GM19452 (cell line): ENCODE measurements at regions not wholly inside any gene's neighbourhood (a gene's known extent, or its start where the extent isn't known, plus 50 kb on each side); places are given as distances from the start of the nearest gene placed in this dataset.
"Not testable (repeated sequence)": the region's sequence is repeated elsewhere in the genome, so short reads cannot be mapped to it uniquely, and the experiment has no call there.

Experiments
- ATAC-seq: cut with Tn5 transposase; IDR thresholded peaks from one replicate; pipeline ENCODE4 v1.9.1; 2021; ENCODE audit not compliant: unreplicated experiment

GRCh38 chr3:124306665-124307064 is 314.7 kb upstream of the ROPN1 start:
- ATAC-seq, result no peak

DNA sequence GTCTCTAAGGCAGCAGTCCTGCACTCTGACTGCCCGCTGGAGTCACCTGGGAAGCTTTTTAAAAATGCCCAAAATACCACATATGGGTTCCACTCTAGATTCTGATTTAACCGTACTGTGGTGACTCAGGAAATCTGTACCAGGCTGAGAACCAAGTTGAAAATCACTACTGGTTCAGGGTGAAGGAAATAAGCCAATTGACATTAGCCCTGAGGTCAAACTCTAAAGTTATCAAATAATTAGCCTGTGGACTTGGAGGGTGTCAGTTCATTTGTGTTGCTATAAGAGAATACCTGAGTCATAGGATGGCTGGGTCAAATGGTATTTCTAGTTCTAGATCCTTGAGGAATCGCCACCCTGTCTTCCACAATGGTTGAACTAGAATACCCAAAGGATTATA is 321.7 kb upstream of the ROPN1 start:
- ATAC-seq, result no peak

DNA sequence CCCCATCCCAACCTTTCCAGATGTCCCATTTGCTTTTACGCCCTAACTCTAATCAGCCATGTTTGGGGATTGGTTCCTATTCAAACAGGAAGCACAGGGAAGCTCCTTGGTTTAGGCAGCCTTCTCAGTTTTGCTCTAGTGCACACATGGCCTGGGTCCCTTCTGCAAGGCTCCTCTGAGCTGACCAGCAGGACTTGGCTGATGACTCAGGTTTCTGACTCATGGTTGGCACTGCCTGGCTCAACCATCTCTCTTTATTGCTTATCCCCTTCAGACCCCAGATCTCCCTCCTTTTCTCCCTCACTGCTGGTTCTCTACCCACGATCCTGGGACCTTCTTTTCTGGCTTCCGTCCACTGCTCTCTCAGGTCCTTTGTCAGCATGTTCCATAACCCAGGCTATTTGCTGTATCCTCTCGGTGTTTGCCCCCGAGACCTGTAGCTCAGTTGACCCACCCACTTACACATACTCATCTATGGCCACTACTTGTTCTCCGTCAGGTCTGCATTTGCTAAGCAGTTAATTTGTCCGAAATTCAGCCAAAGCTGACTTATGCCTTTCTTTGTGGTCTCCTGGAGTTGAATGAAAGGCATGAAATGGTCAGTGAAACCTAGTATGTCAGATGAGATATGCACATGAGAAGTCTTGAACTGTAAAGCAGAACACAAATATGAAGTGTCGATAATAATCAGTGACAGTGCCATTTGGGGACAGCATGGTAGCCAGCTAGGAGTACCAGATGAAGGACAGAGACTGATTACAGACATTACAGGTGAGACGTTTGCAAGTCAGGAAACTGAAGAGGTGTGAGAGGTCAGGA is 323.5 kb upstream of the ROPN1 start:
- ATAC-seq, result no peak

DNA sequence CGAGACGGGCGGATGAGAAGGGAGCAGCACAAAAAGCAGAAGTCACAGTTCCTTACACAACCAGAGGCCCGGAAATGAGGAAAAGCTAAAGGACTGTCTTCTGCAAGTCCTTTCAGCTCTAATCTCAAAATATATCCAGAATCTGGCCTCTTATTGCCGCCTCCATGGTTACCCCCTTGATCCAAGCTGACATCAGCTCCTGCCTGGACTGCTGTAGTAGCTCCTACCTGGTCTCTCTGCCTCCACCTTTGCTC is 324.0 kb upstream of the ROPN1 start:
- no peak for ATAC-seq

- ATAC-seq, result no peak
Measured at GRCh38 chr3:124318014-124318413, 326.1 kb upstream of the ROPN1 start.

DNA sequence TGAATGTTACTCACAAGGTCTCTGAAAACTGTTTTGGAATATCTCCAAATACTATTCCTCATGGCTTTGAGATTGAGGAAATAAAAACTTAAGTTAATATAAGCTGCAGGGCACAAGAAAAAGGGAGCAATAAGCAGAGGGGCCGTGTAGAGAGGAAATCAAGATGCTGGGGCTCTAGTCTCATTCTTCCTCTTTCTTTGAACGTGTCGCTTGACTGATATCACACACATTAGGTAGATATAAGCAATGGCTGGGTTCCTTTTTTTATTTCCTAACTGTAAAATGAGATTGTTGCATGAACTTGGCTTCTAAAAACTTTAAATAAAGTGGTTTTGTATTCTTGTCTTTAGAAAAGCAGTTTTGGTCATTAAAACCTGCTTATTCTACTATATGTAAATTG is 326.7 kb upstream of the ROPN1 start:
- ATAC-seq, result no peak

DNA sequence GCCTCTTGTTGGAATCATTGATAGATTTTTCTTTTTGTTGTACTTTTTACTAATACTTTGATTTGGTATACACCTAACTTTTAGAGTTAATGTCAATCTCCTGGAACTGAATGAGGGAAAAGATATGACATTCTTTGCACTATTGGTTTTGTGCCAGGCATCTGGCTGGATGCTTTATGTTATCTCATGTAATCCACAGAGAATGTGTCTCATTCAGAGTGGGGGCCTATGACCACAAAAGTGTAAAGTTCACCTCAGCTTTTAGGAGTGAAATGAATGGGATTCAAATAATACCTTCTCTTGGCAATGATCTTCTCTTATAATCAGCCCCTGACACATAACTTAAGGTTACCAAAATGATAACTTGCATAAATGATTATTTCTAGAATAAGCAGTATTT is 329.1 kb upstream of the ROPN1 start:
- no peak for ATAC-seq

DNA sequence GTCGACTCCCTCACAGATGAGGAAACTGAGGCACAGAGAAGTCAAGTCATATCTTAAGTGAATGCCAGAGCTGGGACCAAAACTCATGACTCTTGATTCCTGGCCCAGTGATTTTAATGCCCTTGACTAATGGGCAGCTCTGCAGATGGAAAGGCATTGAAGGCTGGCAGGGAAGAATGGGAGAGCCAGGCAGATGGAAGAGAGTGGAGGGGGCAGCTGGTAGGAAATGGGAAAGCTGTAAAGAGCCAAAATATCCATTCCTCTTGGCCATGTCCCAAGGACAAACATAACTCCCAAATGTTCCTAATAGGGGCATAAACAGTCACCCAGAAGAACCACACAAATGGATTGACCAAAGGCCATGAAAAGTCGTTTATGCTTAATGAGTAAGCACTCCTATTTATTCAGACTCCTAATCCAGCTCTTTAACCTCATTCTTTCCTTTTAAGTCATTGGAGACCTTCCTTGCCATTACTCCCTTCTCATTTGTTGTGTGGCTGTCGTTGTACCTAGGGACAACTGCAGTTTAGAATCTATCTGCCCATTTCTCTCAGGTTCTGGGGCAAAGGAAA is 330.5 kb upstream of the ROPN1 start:
- no peak for ATAC-seq

DNA sequence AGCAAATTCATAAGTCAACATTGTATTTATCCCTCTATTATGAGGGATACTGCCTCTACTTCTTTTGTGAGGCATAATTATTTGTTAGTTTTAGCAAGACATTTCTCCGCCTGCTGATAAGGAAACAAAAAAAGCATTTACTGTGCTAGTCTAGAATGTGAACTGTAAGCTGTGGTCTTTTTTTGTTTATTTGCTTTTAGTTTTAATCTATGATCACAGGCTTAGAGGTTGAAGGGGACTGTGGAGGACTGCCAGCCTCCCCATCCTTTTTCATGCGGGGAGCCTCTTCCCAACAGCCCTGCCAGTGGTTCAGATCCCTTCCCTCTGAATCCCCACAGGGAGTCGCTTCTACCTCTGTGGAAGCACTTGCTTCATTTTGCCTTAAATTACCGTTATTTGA is 331.0 kb upstream of the ROPN1 start:
- no peak for ATAC-seq

DNA sequence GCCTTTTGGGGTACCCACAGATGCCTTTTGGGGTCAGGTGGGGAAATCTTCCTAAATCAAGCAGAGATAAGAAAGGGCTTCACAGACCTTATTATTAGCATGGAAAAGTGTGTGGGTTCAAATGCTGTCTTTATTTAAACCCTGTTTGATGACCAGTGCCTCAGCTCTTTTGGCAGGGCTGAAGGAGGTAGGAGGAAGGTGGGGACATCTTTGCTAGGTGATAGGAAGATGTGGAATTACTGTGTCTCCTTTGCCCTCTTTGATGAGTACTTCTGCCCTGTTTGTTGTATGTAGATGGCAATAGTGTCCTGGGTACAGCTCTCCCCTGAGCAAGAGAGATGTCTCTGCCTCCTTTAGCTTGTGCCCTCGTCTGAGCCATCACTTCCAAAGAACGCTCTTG is 333.3 kb upstream of the ROPN1 start:
- no peak for ATAC-seq

- ATAC-seq, result no peak
Measured at GRCh38 chr3:124329723-124330122, 337.8 kb upstream of the ROPN1 start.

DNA sequence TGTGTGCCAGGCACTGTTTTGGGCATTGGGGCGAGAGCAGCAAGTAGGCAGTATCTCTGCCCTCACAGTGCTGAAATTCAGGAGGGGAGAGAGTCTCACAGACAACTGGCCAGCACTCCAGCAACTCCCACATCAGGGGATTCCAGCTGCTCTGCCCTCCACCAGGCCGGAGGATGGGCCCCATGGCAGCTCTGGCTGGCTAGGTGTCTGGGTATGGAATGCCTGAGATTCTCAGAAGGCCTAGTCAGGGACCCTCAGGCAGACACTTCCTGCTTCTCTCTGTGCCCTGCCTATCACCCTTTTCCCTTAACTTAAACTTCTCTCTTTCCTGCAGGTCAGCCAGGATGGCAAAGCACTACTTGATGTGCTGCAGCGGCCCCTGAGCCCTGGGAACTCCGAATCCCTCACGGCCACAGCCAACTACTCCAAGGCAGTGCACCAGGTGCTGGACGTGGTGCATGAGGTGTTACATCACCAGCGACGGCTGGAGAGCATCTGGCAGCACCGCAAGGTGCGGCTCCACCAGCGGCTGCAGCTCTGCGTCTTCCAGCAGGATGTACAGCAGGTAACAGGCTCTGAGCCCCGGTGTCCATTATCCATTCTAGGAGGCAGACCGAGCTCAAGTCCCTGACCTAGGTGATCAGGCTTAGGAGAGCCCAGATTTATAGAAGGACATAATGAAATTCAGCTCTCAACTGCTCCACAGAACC is 342.2 kb upstream of the ROPN1 start:
- ATAC-seq, result no peak

DNA sequence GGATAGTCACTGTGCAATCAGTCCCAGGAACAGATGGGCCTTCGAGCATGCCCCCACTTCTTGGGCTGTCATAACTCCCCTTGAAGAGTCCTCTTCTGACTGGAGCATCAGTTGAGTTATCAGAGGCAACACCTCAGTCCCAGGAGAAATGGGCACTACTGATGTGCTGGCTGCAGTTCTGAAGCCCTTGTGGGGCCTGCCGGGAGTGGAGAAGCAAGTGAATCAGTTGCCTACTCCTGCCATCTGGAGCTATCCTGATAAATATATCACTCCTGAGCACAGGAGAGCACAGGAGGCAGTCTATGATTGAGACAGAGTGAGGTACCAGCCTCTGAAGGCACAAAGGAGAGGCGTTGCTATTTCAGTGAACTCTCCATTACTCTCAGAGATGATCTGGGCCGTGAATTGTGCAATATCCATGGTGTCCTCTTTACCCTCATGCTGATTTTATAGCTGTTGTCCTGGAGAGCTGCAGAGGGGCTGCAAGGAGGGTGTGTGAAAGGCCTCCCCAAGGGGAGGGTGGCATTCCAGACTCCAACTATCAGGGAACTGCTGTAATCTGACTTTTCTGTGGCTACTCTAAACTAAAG is 344.2 kb upstream of the ROPN1 start:
- no peak for ATAC-seq

GRCh38 chr3:124345845-124346244 is 353.9 kb upstream of the ROPN1 start:
- no peak for ATAC-seq

DNA sequence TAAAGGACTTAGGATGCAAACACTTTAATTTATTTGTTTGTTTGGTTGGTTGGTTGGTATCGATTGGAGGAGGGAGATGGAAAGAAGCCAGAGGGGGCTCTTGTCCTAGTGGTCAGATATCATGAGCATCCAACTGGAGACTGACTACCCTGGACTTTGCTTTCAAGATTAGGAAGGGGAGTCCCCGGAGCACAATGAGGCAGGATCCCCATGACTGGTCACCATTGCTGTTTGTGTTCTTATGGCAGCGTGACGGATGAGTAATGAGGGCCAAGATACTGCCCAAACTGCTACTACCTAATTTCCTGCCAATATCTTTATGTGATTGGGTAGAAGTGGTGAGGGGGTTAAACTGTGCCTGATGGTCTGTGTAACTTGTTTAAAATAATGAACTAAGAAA is 354.6 kb upstream of the ROPN1 start:
- no peak for ATAC-seq

DNA sequence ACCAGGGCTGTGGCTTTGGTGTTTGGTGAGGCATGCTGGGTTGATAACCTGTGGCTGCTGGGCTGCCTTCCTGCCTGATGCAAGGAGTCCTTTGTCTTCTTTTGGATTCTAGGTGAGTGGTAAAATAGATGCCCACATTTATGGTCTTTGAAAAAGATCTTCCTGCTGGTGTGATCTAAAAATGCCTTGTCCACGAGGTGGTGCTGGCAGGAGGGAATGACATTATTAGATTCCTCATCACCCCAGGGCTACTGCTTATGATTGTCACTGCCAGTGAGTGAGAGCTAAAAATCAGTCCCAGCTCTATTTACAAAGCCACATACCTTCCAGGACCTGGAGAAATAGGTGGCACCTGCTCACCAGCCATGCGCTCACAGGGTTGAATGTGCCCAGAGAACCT is 355.5 kb upstream of the ROPN1 start:
- ATAC-seq, result no peak

DNA sequence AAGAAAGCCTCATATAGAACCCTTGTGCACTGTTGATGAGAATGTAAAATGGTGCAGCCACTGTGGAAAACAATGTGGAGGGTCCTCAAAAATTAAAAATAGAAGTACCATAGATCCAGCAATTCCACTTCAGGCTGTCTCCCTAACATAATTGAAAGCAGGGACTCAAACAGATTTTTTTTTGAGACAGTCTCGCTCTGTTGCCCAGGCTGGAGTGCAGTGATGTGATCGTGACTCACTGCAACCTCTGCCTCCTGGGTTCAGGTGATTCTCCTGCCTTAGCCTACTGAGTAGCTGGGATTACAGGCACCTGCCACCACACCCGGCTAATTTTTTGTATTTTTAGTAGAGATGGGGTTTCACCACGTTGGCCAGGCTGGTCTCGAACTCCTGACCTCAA is 356.6 kb upstream of the ROPN1 start:
- not testable (repeated sequence) for ATAC-seq

- ATAC-seq, result no peak
Measured at GRCh38 chr3:124351430-124352148, 359.7 kb upstream of the ROPN1 start.

- ATAC-seq, result no peak
Measured at GRCh38 chr3:124352149-124352539, 360.2 kb upstream of the ROPN1 start.

DNA sequence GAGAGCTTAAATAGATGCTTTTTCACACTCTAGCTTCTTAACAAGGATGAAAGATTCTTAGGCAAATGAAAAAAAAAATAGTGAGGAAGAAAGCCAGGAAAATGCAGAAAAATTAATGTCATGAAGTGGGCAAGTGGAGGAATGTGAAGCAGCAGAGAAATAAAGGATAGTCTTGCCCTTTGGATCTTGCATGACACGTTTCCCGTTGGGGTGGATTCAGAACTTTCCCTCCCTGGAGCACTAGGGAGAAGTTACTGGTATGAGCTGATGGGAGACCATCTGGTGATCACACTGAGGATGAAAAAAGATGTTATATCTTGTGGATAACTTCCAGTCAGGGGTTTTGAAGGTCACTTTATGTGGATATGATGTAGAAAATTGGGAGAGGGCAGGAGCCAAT is 361.8 kb upstream of the ROPN1 start:
- no peak for ATAC-seq

- no peak for ATAC-seq
Measured at GRCh38 chr3:124354150-124354549, 362.2 kb upstream of the ROPN1 start.

- no peak for ATAC-seq
Measured at GRCh38 chr3:124358156-124358555, 366.2 kb upstream of the ROPN1 start.
